ENCODE measurements at regions not wholly inside any gene's neighbourhood (a gene's known extent, or its start where the extent isn't known, plus 50 kb on each side); places are given as distances from the start of the nearest gene placed in this dataset.

GRCh38 chr10:28798428-28798955 lies 121.2 kb downstream of the BAMBI start:
- TF ChIP-seq POLR2A (IDR thresholded peaks at IDR 0.05) = no peak
- TF ChIP-seq POLR2AphosphoS5 (IDR thresholded peaks at IDR 0.05; ENCODE audit: insufficient read depth in 1 of 2, low read depth in 1 of 2) = no peak
- no peak for TF ChIP-seq CTCF (IDR thresholded peaks at IDR 0.05)
- no peaks in the 10 kb centered on the region for H3K4me1 ChIP-seq
- H3K27ac ChIP-seq = no peak overlapping the region
- no peaks in the 10 kb centered on the region for H3K27me3 ChIP-seq
- H3K36me3 ChIP-seq = no peaks in the 10 kb centered on the region
- H3K4me3 ChIP-seq = no peak overlapping the region
- no peaks in the 10 kb centered on the region for H3K9me3 ChIP-seq
- DNase-seq (ENCODE audit: extremely low spot score in 2 of 2) = no peak
- intact Hi-C loops (cut with DNase I) = no loop called here

DNA sequence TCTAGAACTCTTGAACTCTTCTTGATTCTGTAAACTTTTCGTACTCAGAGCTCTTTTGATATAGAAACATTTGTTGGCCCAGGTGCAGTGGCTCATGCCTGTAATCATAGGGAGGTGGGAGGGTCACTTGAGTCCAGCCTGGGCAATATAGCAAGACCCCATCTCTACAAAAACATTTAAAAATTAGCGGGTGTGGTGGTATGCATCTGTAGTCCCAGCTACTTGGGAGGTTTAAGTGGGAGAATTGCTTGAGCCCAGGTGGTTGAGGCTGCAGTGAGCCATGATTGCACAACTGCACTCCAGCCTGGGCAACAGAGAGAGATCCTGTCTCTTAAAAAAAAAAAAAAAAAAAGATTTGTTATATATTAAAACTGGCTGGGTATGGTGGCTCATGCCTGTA lies 121.6 kb downstream of the BAMBI start:
- Histone ChIP-seq H3K4me1 (no peaks in the 10 kb centered on the region), H3K36me3 (no peaks in the 10 kb centered on the region), H3K9me3 (no peaks in the 10 kb centered on the region), H3K27ac (no peak overlapping the region), H3K27me3 (no peaks in the 10 kb centered on the region), H3K4me3 (no peak overlapping the region)
- intact Hi-C loops (cut with DNase I) = no loop called here
- DNase-seq (ENCODE audit: extremely low spot score in 2 of 2) = no peak
- no peak for TF ChIP-seq POLR2AphosphoS5 (IDR thresholded peaks at IDR 0.05; ENCODE audit: insufficient read depth in 1 of 2, low read depth in 1 of 2)
- no peak for TF ChIP-seq POLR2A (IDR thresholded peaks at IDR 0.05)
- TF ChIP-seq CTCF (IDR thresholded peaks at IDR 0.05) = no peak

DNA sequence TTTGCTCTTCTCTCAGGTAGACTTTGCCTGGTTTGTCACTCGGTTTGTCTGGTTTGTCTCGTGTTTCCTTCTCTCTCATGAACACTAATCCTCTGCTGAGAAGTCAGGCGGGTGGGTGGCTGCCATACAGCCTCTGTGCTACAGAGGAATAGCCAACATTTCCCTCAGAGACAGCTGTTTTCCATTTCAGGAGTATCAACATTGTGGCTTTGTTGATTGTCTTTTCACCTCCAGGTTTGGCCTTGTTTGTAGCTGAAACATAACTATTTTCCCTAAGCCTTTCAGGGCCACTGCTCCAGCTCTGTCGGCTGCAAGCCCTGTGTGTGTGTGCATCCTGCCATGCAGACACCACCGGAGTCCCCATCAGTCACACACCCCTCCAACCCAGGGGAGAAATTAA lies 122.8 kb downstream of the BAMBI start:
- Histone ChIP-seq H3K4me3 (no peak overlapping the region), H3K36me3 (no peaks in the 10 kb centered on the region), H3K4me1 (no peaks in the 10 kb centered on the region), H3K27ac (no peak overlapping the region), H3K27me3 (no peaks in the 10 kb centered on the region), H3K9me3 (no peaks in the 10 kb centered on the region)
- TF ChIP-seq CTCF (IDR thresholded peaks at IDR 0.05) (no peak), POLR2A (IDR thresholded peaks at IDR 0.05) (no peak), POLR2AphosphoS5 (IDR thresholded peaks at IDR 0.05; ENCODE audit: insufficient read depth in 1 of 2, low read depth in 1 of 2) (no peak)
- intact Hi-C loops (cut with DNase I) = no loop called here
- no peak for DNase-seq (ENCODE audit: extremely low spot score in 2 of 2)

GRCh38 chr10:28801247-28801646 lies 123.9 kb downstream of the BAMBI start:
- TF ChIP-seq POLR2A (IDR thresholded peaks at IDR 0.05) (no peak), POLR2AphosphoS5 (IDR thresholded peaks at IDR 0.05; ENCODE audit: insufficient read depth in 1 of 2, low read depth in 1 of 2) (no peak), CTCF (IDR thresholded peaks at IDR 0.05) (no peak)
- Histone ChIP-seq H3K9me3 (no peaks in the 10 kb centered on the region), H3K4me1 (no peaks in the 10 kb centered on the region), H3K27me3 (no peaks in the 10 kb centered on the region), H3K4me3 (no peak overlapping the region), H3K36me3 (no peaks in the 10 kb centered on the region), H3K27ac (no peak overlapping the region)
- DNase-seq (ENCODE audit: extremely low spot score in 2 of 2) = no peak
- intact Hi-C loops (cut with DNase I) = no loop called here

DNA sequence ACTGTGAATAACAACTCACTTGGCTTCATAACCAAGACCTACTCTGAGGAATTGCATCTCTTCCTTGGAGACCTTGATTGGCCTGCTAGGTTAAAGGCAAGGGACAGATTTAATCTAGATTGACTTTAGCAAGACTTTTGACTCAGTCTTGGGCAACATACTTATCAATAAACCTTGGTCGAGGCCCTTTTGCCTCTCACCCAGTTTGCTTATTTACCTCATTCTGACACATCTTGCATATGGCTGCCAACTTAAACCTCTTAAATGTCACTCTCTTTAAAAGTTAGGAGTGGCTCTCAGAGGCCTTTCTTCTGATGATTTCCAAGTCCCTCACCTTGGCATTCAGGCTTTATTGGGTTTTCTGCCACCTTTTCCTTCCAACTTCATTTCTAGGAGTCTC lies 124.5 kb downstream of the BAMBI start:
- no peaks in the 10 kb centered on the region for H3K36me3 ChIP-seq
- no peak for DNase-seq (ENCODE audit: extremely low spot score in 2 of 2)
- no peak overlapping the region for H3K4me3 ChIP-seq
- no peak for TF ChIP-seq CTCF (IDR thresholded peaks at IDR 0.05)
- TF ChIP-seq POLR2A (IDR thresholded peaks at IDR 0.05) = no peak
- TF ChIP-seq POLR2AphosphoS5 (IDR thresholded peaks at IDR 0.05; ENCODE audit: insufficient read depth in 1 of 2, low read depth in 1 of 2) = no peak
- intact Hi-C loops (cut with DNase I) = no loop called here
- H3K27me3 ChIP-seq = no peaks in the 10 kb centered on the region
- no peaks in the 10 kb centered on the region for H3K4me1 ChIP-seq
- no peak overlapping the region for H3K27ac ChIP-seq
- no peaks in the 10 kb centered on the region for H3K9me3 ChIP-seq
